ENCODE measurements at regions not wholly inside any gene's neighbourhood (a gene's known extent, or its start where the extent isn't known, plus 50 kb on each side); places are given as distances from the start of the nearest gene placed in this dataset.

GRCh38 chr21:22342889-22343288 lies 1344.7 kb downstream of the NCAM2 start:
- ATAC-seq: no peak
- CTCF ChIA-PET: no interaction called here

DNA sequence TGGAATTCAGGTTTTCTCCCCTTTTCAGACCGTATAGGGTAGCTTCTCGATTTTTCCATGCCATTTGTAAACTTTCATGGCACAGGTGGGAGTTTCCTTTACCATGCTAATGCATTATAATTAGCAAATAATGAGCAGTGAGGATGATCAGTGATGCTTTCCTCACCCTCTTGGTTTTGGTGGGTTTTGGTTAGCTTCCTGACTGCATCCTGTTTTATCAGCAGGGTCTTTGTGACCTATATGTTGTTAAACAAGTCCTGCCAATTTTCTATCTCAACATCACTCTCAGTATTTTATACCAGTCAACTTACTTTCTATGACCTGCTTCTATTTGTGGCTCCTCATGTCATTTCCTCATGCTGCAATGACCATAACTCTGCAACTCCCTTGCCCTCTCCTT lies 1345.1 kb downstream of the NCAM2 start:
- H3K36me3 Mint-ChIP-seq: peaks cover 36% of the 10 kb centered on the region
- peaks cover 24% of the 10 kb centered on the region for H3K4me1 Mint-ChIP-seq
- DNase-seq (ENCODE audit: low spot score) (no peak), ATAC-seq (no peak)
- no peak overlapping the region for H3K27ac Mint-ChIP-seq
- ChIA-PET CTCF (no interaction called here), POLR2A (interaction anchor here (0.6 kb wide), 1 partner anchor 65 kb away, joined by 7 read pairs; no protein-coding TSS in a partner anchor)
- no peak overlapping the region for H3K4me3 Mint-ChIP-seq
- no peaks in the 10 kb centered on the region; the same call in 1 of the 2 replicates for H3K27me3 Mint-ChIP-seq (ENCODE audit: low read depth)
- peaks cover 41% of the 10 kb centered on the region for H3K9me3 Mint-ChIP-seq
- TF ChIP-seq GABPB1 (CRISPR knock-in tag; IDR thresholded peaks at IDR 0.05) (no peak), NR3C1 (CRISPR knock-in tag; conservative IDR thresholded peaks at IDR 0.05; ENCODE audit: low read depth) (no peak), ZNF138 (CRISPR knock-in tag; conservative IDR thresholded peaks at IDR 0.05) (no peak), SP1 (CRISPR knock-in tag; conservative IDR thresholded peaks at IDR 0.05) (no peak), IRF1 (CRISPR knock-in tag; IDR thresholded peaks at IDR 0.05) (no peak), SMAD4 (CRISPR knock-in tag; IDR thresholded peaks at IDR 0.05) (no peak), TP53 (CRISPR knock-in tag; IDR thresholded peaks at IDR 0.05) (no peak), FOXP1 (CRISPR knock-in tag; IDR thresholded peaks at IDR 0.05; ENCODE audit: borderline replicate concordance) (no peak), FOXJ3 (CRISPR knock-in tag; IDR thresholded peaks at IDR 0.05; ENCODE audit: borderline replicate concordance) (no peak), OVOL2 (CRISPR knock-in tag; IDR thresholded peaks at IDR 0.05; ENCODE audit: borderline replicate concordance) (no peak), ZNF671 (CRISPR knock-in tag; IDR thresholded peaks at IDR 0.05) (no peak)
- TF ChIP-seq, protein P1, sequence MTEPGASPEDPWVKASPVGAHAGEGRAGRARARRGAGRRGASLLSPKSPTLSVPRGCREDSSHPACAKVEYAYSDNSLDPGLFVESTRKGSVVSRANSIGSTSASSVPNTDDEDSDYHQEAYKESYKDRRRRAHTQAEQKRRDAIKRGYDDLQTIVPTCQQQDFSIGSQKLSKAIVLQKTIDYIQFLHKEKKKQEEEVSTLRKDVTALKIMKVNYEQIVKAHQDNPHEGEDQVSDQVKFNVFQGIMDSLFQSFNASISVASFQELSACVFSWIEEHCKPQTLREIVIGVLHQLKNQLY (CRISPR knock-in tag; IDR thresholded peaks at IDR 0.05): no peak
- TF ChIP-seq, protein P2, sequence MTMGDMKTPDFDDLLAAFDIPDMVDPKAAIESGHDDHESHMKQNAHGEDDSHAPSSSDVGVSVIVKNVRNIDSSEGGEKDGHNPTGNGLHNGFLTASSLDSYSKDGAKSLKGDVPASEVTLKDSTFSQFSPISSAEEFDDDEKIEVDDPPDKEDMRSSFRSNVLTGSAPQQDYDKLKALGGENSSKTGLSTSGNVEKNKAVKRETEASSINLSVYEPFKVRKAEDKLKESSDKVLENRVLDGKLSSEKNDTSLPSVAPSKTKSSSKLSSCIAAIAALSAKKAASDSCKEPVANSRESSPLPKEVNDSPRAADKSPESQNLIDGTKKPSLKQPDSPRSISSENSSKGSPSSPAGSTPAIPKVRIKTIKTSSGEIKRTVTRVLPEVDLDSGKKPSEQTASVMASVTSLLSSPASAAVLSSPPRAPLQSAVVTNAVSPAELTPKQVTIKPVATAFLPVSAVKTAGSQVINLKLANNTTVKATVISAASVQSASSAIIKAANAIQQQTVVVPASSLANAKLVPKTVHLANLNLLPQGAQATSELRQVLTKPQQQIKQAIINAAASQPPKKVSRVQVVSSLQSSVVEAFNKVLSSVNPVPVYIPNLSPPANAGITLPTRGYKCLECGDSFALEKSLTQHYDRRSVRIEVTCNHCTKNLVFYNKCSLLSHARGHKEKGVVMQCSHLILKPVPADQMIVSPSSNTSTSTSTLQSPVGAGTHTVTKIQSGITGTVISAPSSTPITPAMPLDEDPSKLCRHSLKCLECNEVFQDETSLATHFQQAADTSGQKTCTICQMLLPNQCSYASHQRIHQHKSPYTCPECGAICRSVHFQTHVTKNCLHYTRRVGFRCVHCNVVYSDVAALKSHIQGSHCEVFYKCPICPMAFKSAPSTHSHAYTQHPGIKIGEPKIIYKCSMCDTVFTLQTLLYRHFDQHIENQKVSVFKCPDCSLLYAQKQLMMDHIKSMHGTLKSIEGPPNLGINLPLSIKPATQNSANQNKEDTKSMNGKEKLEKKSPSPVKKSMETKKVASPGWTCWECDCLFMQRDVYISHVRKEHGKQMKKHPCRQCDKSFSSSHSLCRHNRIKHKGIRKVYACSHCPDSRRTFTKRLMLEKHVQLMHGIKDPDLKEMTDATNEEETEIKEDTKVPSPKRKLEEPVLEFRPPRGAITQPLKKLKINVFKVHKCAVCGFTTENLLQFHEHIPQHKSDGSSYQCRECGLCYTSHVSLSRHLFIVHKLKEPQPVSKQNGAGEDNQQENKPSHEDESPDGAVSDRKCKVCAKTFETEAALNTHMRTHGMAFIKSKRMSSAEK (CRISPR knock-in tag; IDR thresholded peaks at IDR 0.05; ENCODE audit: borderline replicate concordance): no peak

More at GRCh38 chr21:22342889-22343288, 1344.7 kb downstream of the NCAM2 start:
- H3K9me3 Mint-ChIP-seq: peaks cover 41% of the 10 kb centered on the region
- TF ChIP-seq NFATC4 (CRISPR knock-in tag; IDR thresholded peaks at IDR 0.05): no peak
- no peak for TF ChIP-seq ZNF232 (CRISPR knock-in tag; IDR thresholded peaks at IDR 0.05)
- no peak for TF ChIP-seq ATF1 (CRISPR knock-in tag; IDR thresholded peaks at IDR 0.05)
- TF ChIP-seq ZNF416 (CRISPR knock-in tag; IDR thresholded peaks at IDR 0.05): no peak
- TF ChIP-seq, protein P2 (CRISPR knock-in tag; IDR thresholded peaks at IDR 0.05; ENCODE audit: borderline replicate concordance): no peak
- TF ChIP-seq ZNF219 (CRISPR knock-in tag; IDR thresholded peaks at IDR 0.05; ENCODE audit: borderline replicate concordance): no peak
- no peak for TF ChIP-seq CBFB (CRISPR knock-in tag; IDR thresholded peaks at IDR 0.05; ENCODE audit: low read depth)
- TF ChIP-seq NR3C1 (CRISPR knock-in tag; conservative IDR thresholded peaks at IDR 0.05; ENCODE audit: low read depth): no peak
- TF ChIP-seq, protein P3, sequence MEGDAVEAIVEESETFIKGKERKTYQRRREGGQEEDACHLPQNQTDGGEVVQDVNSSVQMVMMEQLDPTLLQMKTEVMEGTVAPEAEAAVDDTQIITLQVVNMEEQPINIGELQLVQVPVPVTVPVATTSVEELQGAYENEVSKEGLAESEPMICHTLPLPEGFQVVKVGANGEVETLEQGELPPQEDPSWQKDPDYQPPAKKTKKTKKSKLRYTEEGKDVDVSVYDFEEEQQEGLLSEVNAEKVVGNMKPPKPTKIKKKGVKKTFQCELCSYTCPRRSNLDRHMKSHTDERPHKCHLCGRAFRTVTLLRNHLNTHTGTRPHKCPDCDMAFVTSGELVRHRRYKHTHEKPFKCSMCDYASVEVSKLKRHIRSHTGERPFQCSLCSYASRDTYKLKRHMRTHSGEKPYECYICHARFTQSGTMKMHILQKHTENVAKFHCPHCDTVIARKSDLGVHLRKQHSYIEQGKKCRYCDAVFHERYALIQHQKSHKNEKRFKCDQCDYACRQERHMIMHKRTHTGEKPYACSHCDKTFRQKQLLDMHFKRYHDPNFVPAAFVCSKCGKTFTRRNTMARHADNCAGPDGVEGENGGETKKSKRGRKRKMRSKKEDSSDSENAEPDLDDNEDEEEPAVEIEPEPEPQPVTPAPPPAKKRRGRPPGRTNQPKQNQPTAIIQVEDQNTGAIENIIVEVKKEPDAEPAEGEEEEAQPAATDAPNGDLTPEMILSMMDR (IDR thresholded peaks at IDR 0.05): no peak
- no peak for TF ChIP-seq ZNF263 (CRISPR knock-in tag; IDR thresholded peaks at IDR 0.05; ENCODE audit: low read depth)
- no peak for TF ChIP-seq EMX1 (CRISPR knock-in tag; IDR thresholded peaks at IDR 0.05)
- TF ChIP-seq, protein P4, sequence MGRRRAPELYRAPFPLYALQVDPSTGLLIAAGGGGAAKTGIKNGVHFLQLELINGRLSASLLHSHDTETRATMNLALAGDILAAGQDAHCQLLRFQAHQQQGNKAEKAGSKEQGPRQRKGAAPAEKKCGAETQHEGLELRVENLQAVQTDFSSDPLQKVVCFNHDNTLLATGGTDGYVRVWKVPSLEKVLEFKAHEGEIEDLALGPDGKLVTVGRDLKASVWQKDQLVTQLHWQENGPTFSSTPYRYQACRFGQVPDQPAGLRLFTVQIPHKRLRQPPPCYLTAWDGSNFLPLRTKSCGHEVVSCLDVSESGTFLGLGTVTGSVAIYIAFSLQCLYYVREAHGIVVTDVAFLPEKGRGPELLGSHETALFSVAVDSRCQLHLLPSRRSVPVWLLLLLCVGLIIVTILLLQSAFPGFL (CRISPR knock-in tag; IDR thresholded peaks at IDR 0.05; ENCODE audit: borderline replicate concordance): no peak
- no peak for TF ChIP-seq KAT7 (CRISPR knock-in tag; IDR thresholded peaks at IDR 0.05; ENCODE audit: borderline replicate concordance)
- H3K4me3 Mint-ChIP-seq: no peak overlapping the region
- H3K27ac Mint-ChIP-seq: no peak overlapping the region
- no peaks in the 10 kb centered on the region; the same call in 1 of the 2 replicates for H3K27me3 Mint-ChIP-seq (ENCODE audit: low read depth)
- peaks cover 24% of the 10 kb centered on the region for H3K4me1 Mint-ChIP-seq
- peaks cover 36% of the 10 kb centered on the region for H3K36me3 Mint-ChIP-seq
- no peak for DNase-seq (ENCODE audit: low spot score)
- POLR2A ChIA-PET: no interaction called here

Measured in WTC11 (cell line).